ENCODE measurements at regions not wholly inside any gene's neighbourhood (a gene's known extent, or its start where the extent isn't known, plus 50 kb on each side); places are given as distances from the start of the nearest gene placed in this dataset.
"Not testable (repeated sequence)": the region's sequence is repeated elsewhere in the genome, so short reads cannot be mapped to it uniquely, and the experiment has no call there.

- H3K27ac Mint-ChIP-seq, result no peak overlapping the region
- H3K27me3 Mint-ChIP-seq, result peaks cover 2% of the 10 kb centered on the region
- no peaks in the 10 kb centered on the region for H3K36me3 Mint-ChIP-seq
- no peak overlapping the region for H3K4me3 Mint-ChIP-seq
- H3K4me1 Mint-ChIP-seq, result peaks cover 0 to 2% (median 0%) of the 10 kb centered on the region in 3 donors
- no peaks in the 10 kb centered on the region for H3K9me3 Mint-ChIP-seq
These were observed 160.6 kb upstream of the ATP10A start for GRCh38 chr15:26023691-26024090.

- Mint-ChIP-seq H3K4me1 (peaks cover 0 to 5% (median 0%) of the 10 kb centered on the region in 3 donors), H3K4me3 (no peak overlapping the region), H3K27me3 (peaks cover 2% of the 10 kb centered on the region), H3K9me3 (no peaks in the 10 kb centered on the region), H3K27ac (no peak overlapping the region), H3K36me3 (no peaks in the 10 kb centered on the region)
These were observed 160.1 kb upstream of the ATP10A start for GRCh38 chr15:26023231-26023630.

- H3K9me3 Mint-ChIP-seq, result peaks cover 0 to 3% (median 0%) of the 10 kb centered on the region in 3 donors
- H3K27ac Mint-ChIP-seq, result no peak overlapping the region
- H3K27me3 Mint-ChIP-seq, result peaks cover 2% of the 10 kb centered on the region
- no peaks in the 10 kb centered on the region for H3K36me3 Mint-ChIP-seq
- peaks cover 0 to 5% (median 0%) of the 10 kb centered on the region in 3 donors for H3K4me1 Mint-ChIP-seq
- H3K4me3 Mint-ChIP-seq, result no peak overlapping the region
These were observed 157.7 kb upstream of the ATP10A start for GRCh38 chr15:26020871-26021270.

GRCh38 chr15:26017665-26018064 lies 154.5 kb upstream of the ATP10A start:
- no peak overlapping the region for H3K27ac Mint-ChIP-seq

GRCh38 chr15:26015516-26016075 lies 152.5 kb upstream of the ATP10A start:
- peaks cover 2% of the 10 kb centered on the region for H3K27me3 Mint-ChIP-seq
- H3K4me3 Mint-ChIP-seq, result no peak overlapping the region
- H3K4me1 Mint-ChIP-seq, result peaks cover 0 to 3% (median 0%) of the 10 kb centered on the region in 3 donors
- no peak overlapping the region for H3K27ac Mint-ChIP-seq
- H3K36me3 Mint-ChIP-seq, result no peaks in the 10 kb centered on the region
- peaks cover 0 to 3% (median 0%) of the 10 kb centered on the region in 3 donors for H3K9me3 Mint-ChIP-seq

More at GRCh38 chr15:26017665-26018064, 154.5 kb upstream of the ATP10A start:
- peaks cover 0 to 3% (median 0%) of the 10 kb centered on the region in 3 donors for H3K9me3 Mint-ChIP-seq
- H3K4me1 Mint-ChIP-seq, result peaks cover 0 to 3% (median 0%) of the 10 kb centered on the region in 3 donors
- peaks cover 5% of the 10 kb centered on the region for H3K27me3 Mint-ChIP-seq
- H3K4me3 Mint-ChIP-seq, result peak overlapping the region in 1 of 4 donors; percentile 28
- no peaks in the 10 kb centered on the region for H3K36me3 Mint-ChIP-seq

GRCh38 chr15:26013981-26014380 lies 150.9 kb upstream of the ATP10A start:
- H3K9me3 Mint-ChIP-seq, result peaks cover 0 to 3% (median 0%) of the 10 kb centered on the region in 3 donors
- H3K4me1 Mint-ChIP-seq, result peaks cover 0 to 3% (median 0%) of the 10 kb centered on the region in 3 donors
- no peak overlapping the region for H3K27ac Mint-ChIP-seq
- H3K4me3 Mint-ChIP-seq, result no peak overlapping the region
- H3K36me3 Mint-ChIP-seq, result peaks cover 2% of the 10 kb centered on the region
- peaks cover 2% of the 10 kb centered on the region for H3K27me3 Mint-ChIP-seq

- H3K4me1 Mint-ChIP-seq, result no peaks in the 10 kb centered on the region
- H3K9me3 Mint-ChIP-seq, result no peaks in the 10 kb centered on the region
- H3K27ac Mint-ChIP-seq, result no peak overlapping the region
- no peak overlapping the region for H3K4me3 Mint-ChIP-seq
- peaks cover 2% of the 10 kb centered on the region for H3K27me3 Mint-ChIP-seq
- H3K36me3 Mint-ChIP-seq, result peaks cover 2% of the 10 kb centered on the region
These were observed 148.8 kb upstream of the ATP10A start for GRCh38 chr15:26011916-26012315.

GRCh38 chr15:26007151-26007550 lies 144.0 kb upstream of the ATP10A start:
- no peaks in the 10 kb centered on the region for H3K27me3 Mint-ChIP-seq
- peaks cover 2% of the 10 kb centered on the region for H3K36me3 Mint-ChIP-seq
- no peak overlapping the region for H3K4me3 Mint-ChIP-seq
- no peak overlapping the region for H3K27ac Mint-ChIP-seq
- peaks cover 0 to under 1% (median 0%) of the 10 kb centered on the region in 3 donors for H3K9me3 Mint-ChIP-seq
- H3K4me1 Mint-ChIP-seq, result no peaks in the 10 kb centered on the region

- Mint-ChIP-seq H3K4me3 (no peak overlapping the region), H3K27ac (no peak overlapping the region), H3K36me3 (peaks cover 4% of the 10 kb centered on the region), H3K27me3 (no peaks in the 10 kb centered on the region), H3K9me3 (peaks cover 0 to 3% (median 2%) of the 10 kb centered on the region in 3 donors), H3K4me1 (no peaks in the 10 kb centered on the region)
These were observed 138.1 kb upstream of the ATP10A start for GRCh38 chr15:26001201-26001600.

- Mint-ChIP-seq H3K4me1 (no peaks in the 10 kb centered on the region), H3K4me3 (no peak overlapping the region), H3K9me3 (peaks cover 0 to 3% (median 0%) of the 10 kb centered on the region in 3 donors), H3K27ac (no peak overlapping the region), H3K27me3 (no peaks in the 10 kb centered on the region), H3K36me3 (peaks cover 4% of the 10 kb centered on the region)
These were observed 130.4 kb upstream of the ATP10A start for GRCh38 chr15:25993506-25993905.

GRCh38 chr15:25990220-25990619 lies 127.1 kb upstream of the ATP10A start:
- no peaks in the 10 kb centered on the region for H3K36me3 Mint-ChIP-seq
- H3K27me3 Mint-ChIP-seq, result peaks cover 3% of the 10 kb centered on the region
- H3K4me1 Mint-ChIP-seq, result no peaks in the 10 kb centered on the region
- H3K4me3 Mint-ChIP-seq, result no peak overlapping the region
- peaks cover 0 to 1% (median 0%) of the 10 kb centered on the region in 3 donors for H3K9me3 Mint-ChIP-seq
- H3K27ac Mint-ChIP-seq, result no peak overlapping the region

- Mint-ChIP-seq H3K27ac (no peak overlapping the region), H3K9me3 (peaks cover 0 to 1% (median 0%) of the 10 kb centered on the region in 3 donors), H3K4me3 (no peak overlapping the region), H3K27me3 (peaks cover 3% of the 10 kb centered on the region), H3K4me1 (no peaks in the 10 kb centered on the region), H3K36me3 (no peaks in the 10 kb centered on the region)
These were observed 126.2 kb upstream of the ATP10A start for GRCh38 chr15:25989327-25989726.

- H3K27me3 Mint-ChIP-seq, H3K36me3 Mint-ChIP-seq, H3K4me3 Mint-ChIP-seq, H3K9me3 Mint-ChIP-seq, H3K4me1 Mint-ChIP-seq, H3K27ac Mint-ChIP-seq: not testable (repeated sequence)
These were observed 125.6 kb upstream of the ATP10A start for GRCh38 chr15:25988716-25989115.

- Mint-ChIP-seq H3K27me3 (peaks cover 5% of the 10 kb centered on the region), H3K27ac (no peak overlapping the region), H3K4me1 (no peaks in the 10 kb centered on the region), H3K9me3 (peaks cover 0 to 1% (median 0%) of the 10 kb centered on the region in 3 donors), H3K4me3 (no peak overlapping the region), H3K36me3 (no peaks in the 10 kb centered on the region)
These were observed 124.5 kb upstream of the ATP10A start for GRCh38 chr15:25987638-25988037.

GRCh38 chr15:25985165-25985564 lies 122.0 kb upstream of the ATP10A start:
- peaks cover 0 to 4% (median 0%) of the 10 kb centered on the region in 3 donors for H3K9me3 Mint-ChIP-seq
- no peak overlapping the region for H3K4me3 Mint-ChIP-seq
- H3K36me3 Mint-ChIP-seq, result no peaks in the 10 kb centered on the region
- H3K27me3 Mint-ChIP-seq, result peaks cover 7% of the 10 kb centered on the region
- H3K4me1 Mint-ChIP-seq, result no peaks in the 10 kb centered on the region
- no peak overlapping the region for H3K27ac Mint-ChIP-seq

- Mint-ChIP-seq H3K27me3 (peaks cover 7% of the 10 kb centered on the region), H3K9me3 (peaks cover 0 to 4% (median 3%) of the 10 kb centered on the region in 3 donors), H3K27ac (peak overlapping the region in 1 of 3 donors; percentile 48), H3K4me3 (no peak overlapping the region), H3K4me1 (no peaks in the 10 kb centered on the region), H3K36me3 (peaks cover 2% of the 10 kb centered on the region)
These were observed 119.6 kb upstream of the ATP10A start for GRCh38 chr15:25982736-25983135.

Measured in IgD-negative memory B cell (primary cell).